ENCODE measurements at regions not wholly inside any gene's neighbourhood (a gene's known extent, or its start where the extent isn't known, plus 50 kb on each side); places are given as distances from the start of the nearest gene placed in this dataset.
A peak's percentile ranks its signal among the peaks of the same experiment; 100 is the strongest.

- DNase-seq, result no peak
- intact Hi-C loops (cut with DNase I), result no loop called here
- no peak for TF ChIP-seq CTCF (IDR thresholded peaks at IDR 0.05)
- TF ChIP-seq POLR2A (IDR thresholded peaks at IDR 0.05), result no peak
- no peak for ATAC-seq
- Histone ChIP-seq H3K4me3 (no peak overlapping the region), H3K27ac (no peak overlapping the region), H3K4me1 (peaks cover 0 to 15% (median 5%) of the 10 kb centered on the region in 12 donors), H3K9me3 (peaks cover 0 to 19% (median 6%) of the 10 kb centered on the region in 12 donors), H3K27me3 (no peaks in the 10 kb centered on the region), H3K36me3 (no peaks in the 10 kb centered on the region)
- WGBS, 4 donors, result 69 to 85% (median 80%) methylated on average over 4 of the region's 4 CpGs
These were observed 126.4 kb downstream of the TENT5C start for GRCh38 chr1:117732065-117732797.

- Histone ChIP-seq H3K4me1 (peaks cover 0 to 15% (median 5%) of the 10 kb centered on the region in 12 donors), H3K27me3 (no peaks in the 10 kb centered on the region), H3K4me3 (no peak overlapping the region), H3K9me3 (peaks cover 0 to 13% (median 4%) of the 10 kb centered on the region in 12 donors), H3K27ac (no peak overlapping the region), H3K36me3 (no peaks in the 10 kb centered on the region)
- DNase-seq (no peak), ATAC-seq (no peak)
- TF ChIP-seq POLR2A (IDR thresholded peaks at IDR 0.05), result no peak
- no peak for TF ChIP-seq CTCF (IDR thresholded peaks at IDR 0.05)
- WGBS, 4 donors, result 87 to 92% (median 89%) methylated on average over 7 of the region's 7 CpGs
- intact Hi-C loops (cut with DNase I), result no loop called here
These were observed 127.1 kb downstream of the TENT5C start for GRCh38 chr1:117732956-117733355.

GRCh38 chr1:117734403-117734802 lies 128.6 kb downstream of the TENT5C start:
- intact Hi-C loops (cut with DNase I), result no loop called here
- Histone ChIP-seq H3K4me1 (peaks cover 0 to 15% (median 5%) of the 10 kb centered on the region in 12 donors), H3K27ac (peak overlapping the region in 5 of 12 donors; percentile 22 to 72 (median 58)), H3K36me3 (no peaks in the 10 kb centered on the region), H3K4me3 (peak overlapping the region in 1 of 12 donors; percentile 38), H3K9me3 (no peaks in the 10 kb centered on the region), H3K27me3 (no peaks in the 10 kb centered on the region)
- TF ChIP-seq CTCF (IDR thresholded peaks at IDR 0.05) (no peak), POLR2A (IDR thresholded peaks at IDR 0.05) (no peak)
- ATAC-seq, result no peak
- no peak for DNase-seq
- WGBS, 4 donors, result 65 to 97% (median 84%) methylated on average over 3 of the region's 3 CpGs

- intact Hi-C loops (cut with DNase I), result no loop called here
- peak in 3 of 4 donors; percentile 51 to 81 (median 64) for ATAC-seq
- WGBS, 4 donors, result 0 to 2% (median 0%) methylated on average over 2 of the region's 2 CpGs
- no peaks in the 10 kb centered on the region for H3K36me3 ChIP-seq
- peak overlapping the region in 10 of 12 donors; percentile 11 to 72 (median 42) for H3K27ac ChIP-seq
- DNase-seq, result peak in 1 of 5 donors; percentile 26
- no peaks in the 10 kb centered on the region for H3K27me3 ChIP-seq
- no peaks in the 10 kb centered on the region for H3K9me3 ChIP-seq
- TF ChIP-seq POLR2A (IDR thresholded peaks at IDR 0.05) (no peak), CTCF (IDR thresholded peaks at IDR 0.05) (no peak)
- peak overlapping the region in 10 of 12 donors; percentile 0 to 46 (median 40) for H3K4me3 ChIP-seq
- H3K4me1 ChIP-seq, result peaks cover 0 to 15% (median 5%) of the 10 kb centered on the region in 12 donors
These were observed 129.5 kb downstream of the TENT5C start for GRCh38 chr1:117735045-117735992.

All from heart left ventricle (tissue), 16 donors.